Choroid plexus epithelial cell (primary cell): ENCODE measurements at regions not wholly inside any gene's neighbourhood (a gene's known extent, or its start where the extent isn't known, plus 50 kb on each side); places are given as distances from the start of the nearest gene placed in this dataset.

Experiments used
- DNase-seq: peaks from one replicate; pipeline ENCODE4 v3.0.0-alpha.2; 2010; ENCODE audit warnings: low read depth
- H3K4me3 ChIP-seq: 2 replicates; pipeline ENCODE4 v1.5.1; 2011; ENCODE audit warnings: low read depth, mild to moderate bottlenecking, control low read depth, low read length, moderate library complexity
- CTCF ChIP-seq: conservative IDR thresholded peaks from 2 replicates; pipeline ENCODE4 v1.5.1; 2011; ENCODE audit warnings: low read depth, mild to moderate bottlenecking, control low read depth, inconsistent platforms, low read length, moderate library complexity

DNA sequence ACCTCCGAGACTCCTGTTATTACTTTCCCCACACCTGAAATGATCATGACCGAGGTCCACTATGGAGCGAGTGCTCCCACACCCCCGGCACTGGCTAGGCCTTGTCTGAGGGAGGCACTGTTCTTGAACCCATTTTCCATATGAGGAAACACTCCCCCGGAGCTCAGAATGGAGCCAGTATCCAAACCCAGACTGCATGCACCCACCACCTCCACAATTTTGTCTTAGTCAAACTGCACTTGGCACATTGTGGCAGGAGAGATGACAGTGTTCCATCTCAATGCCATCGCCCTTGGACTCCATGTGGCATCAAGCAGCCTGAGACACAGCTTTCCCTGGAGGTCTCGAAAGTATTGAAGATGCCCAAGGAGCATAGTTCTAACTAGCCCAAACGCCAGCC lies 154.1 kb downstream of the NUP210 start:
- no peak overlapping the region for H3K4me3 ChIP-seq
- no peak for DNase-seq
- TF ChIP-seq CTCF, result no peak

DNA sequence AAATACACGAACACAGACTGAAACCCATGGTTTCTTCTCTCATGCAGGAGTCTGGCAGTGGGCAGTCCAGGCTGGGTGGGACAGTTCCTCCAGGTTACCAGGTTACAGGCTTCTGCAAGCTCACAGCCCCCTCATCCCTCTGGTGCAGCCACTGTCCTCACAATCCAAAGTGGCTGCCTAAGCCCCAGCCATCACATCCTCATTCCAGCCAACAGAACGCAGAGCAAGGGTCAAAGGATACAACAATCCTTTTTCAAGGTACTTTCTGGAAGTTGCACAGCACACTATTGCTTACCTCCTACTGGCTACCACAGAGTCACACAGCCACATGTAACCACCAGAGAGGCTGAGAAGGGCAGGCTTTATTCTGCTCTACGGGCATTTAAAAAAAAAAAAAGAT lies 154.6 kb downstream of the NUP210 start:
- H3K4me3 ChIP-seq, result no peak overlapping the region
- no peak for DNase-seq
- TF ChIP-seq CTCF, result no peak

- no peak overlapping the region for H3K4me3 ChIP-seq
- no peak for TF ChIP-seq CTCF
- no peak for DNase-seq
These were observed 155.1 kb downstream of the NUP210 start for GRCh38 chr3:13265016-13265415.

- H3K4me3 ChIP-seq, result no peak overlapping the region
- DNase-seq, result no peak
- TF ChIP-seq CTCF, result no peak
These were observed 155.7 kb downstream of the NUP210 start for GRCh38 chr3:13264468-13264795.

DNA sequence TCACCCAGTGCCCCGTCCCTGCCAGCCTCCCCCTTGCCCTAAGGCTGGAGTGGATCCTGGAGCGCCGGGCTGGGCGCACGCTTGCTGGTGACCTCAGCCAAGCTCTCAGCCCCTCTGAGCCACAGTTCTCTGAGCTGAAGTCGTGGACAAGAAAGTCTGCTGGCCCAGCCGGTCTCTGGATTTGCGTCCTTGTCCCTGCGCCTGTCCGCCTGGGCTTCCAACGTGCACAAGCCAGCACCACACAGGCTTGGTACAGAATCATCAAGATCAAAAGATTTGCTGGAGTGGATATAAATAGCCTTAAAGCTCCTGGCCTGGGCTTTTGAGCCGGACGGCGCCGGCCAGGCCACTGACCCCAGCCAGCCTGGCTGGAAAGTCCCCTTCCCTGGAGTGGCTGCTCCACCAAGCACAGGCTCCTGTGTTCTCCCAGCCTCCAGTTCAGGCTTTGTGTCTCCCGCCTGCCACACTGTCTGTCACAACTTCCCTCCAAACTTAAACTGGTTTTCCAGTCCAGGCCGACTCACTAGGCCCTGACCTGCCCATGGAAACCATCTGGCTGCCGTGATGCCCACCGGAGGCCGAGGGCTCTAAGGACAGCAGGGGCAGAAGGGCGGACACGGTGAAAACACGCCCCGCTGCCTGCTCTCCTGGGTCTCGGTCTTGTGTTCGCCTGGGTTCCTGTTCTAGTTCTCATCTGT lies 156.2 kb downstream of the NUP210 start:
- no peak for TF ChIP-seq CTCF
- no peak overlapping the region for H3K4me3 ChIP-seq
- DNase-seq, result no peak

DNA sequence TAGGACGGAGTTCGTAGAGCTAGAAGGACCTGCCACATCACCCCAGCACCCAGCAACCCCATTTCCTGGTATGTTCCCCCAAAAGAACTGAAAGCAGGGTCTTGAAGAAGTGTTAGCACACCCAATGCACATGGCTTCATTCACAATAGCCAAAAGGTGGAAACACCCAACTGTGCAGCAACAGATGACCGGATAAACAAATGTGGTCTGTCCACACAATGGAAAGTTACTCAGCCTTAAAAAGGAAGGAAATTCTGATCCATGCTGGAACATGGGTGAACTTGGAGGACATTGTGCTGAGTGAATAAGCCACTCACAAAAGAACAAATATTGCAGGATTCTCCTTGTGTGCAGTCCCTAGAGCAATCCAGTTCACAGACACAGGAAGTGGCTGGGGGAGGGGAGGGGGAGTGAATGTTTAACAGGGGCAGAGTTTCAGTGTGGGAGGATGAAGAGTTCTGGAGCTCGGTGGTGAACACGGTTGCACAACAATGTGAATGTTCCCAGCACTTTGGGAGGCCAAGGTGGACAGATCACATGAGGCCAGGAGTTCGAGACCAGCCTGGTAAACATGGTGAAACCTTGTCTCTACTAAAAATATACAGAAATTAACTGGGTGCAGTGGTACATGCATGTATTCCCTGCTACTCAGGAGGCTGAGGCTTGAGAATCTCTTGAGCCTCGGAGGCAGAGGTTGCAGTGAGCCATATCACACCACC lies 157.5 kb downstream of the NUP210 start:
- peak; percentile 11 for DNase-seq
- H3K4me3 ChIP-seq, result no peak overlapping the region
- TF ChIP-seq CTCF, result no peak

GRCh38 chr3:13261892-13262291 lies 158.2 kb downstream of the NUP210 start:
- TF ChIP-seq CTCF, result no peak
- no peak for DNase-seq

More at GRCh38 chr3:13261892-13262291, 158.2 kb downstream of the NUP210 start:
- H3K4me3 ChIP-seq, result no peak overlapping the region
